GM19099 (cell line): ENCODE measurements at regions not wholly inside any gene's neighbourhood (a gene's known extent, or its start where the extent isn't known, plus 50 kb on each side); places are given as distances from the start of the nearest gene placed in this dataset.

ENCODE experiments used
- POLR2A ChIP-seq: IDR thresholded peaks from 3 replicates; pipeline ENCODE4 v1.6.1; 2011; ENCODE audit warnings: low read depth; ENCODE audit not compliant: insufficient read length; ENCODE audit errors: extremely low read depth

GRCh38 chr6:11414176-11414963 lies 123.2 kb upstream of the TMEM170B start:
- no peak for TF ChIP-seq POLR2A

GRCh38 chr6:11413728-11414127 lies 123.8 kb upstream of the TMEM170B start:
- no peak for TF ChIP-seq POLR2A

DNA sequence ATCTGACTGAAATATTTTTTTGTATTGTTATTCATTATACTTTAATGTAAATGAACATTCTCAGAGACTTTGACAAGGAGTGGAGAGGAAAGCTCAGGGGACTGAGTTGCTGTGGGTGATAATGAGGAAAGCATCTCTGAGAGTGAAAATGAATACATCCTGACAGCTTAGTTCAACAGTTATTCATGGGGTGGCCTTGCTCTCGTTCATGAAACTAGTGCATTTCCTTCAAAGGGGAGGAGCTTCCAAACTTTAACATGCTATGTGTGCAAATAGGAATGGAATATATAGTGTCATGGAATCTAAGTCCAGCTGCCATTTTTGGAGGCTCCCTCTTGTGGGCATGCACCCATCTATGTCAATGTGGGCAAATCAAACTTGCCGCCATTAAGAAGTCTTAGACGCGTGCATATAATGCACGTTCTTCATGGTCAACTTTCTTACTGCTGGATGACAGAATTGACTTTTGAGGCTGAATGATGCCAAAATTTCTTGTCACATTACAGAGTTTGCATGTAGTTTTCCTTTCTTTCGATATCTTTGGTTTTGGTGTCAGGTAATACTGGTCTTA lies 124.3 kb upstream of the TMEM170B start:
- TF ChIP-seq POLR2A = no peak

DNA sequence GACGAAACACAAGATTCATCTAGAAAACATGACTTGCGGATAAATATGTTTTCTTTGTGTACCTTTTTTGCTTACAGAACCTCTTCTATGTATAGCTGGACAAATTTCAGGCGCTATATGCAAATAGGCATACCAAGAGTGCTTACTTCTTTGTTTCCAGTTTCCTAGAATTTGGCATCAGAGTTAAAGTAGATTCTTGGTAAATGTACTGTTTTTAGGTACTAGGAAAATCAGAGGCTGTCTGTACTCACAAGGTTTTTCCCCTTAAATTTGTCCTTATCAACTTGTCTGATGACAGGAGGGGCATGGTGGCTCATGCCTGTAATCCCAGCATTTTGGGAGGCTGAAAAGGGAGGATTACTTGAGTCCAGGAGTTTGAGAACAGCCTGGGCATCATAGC lies 124.9 kb upstream of the TMEM170B start:
- TF ChIP-seq POLR2A = no peak

DNA sequence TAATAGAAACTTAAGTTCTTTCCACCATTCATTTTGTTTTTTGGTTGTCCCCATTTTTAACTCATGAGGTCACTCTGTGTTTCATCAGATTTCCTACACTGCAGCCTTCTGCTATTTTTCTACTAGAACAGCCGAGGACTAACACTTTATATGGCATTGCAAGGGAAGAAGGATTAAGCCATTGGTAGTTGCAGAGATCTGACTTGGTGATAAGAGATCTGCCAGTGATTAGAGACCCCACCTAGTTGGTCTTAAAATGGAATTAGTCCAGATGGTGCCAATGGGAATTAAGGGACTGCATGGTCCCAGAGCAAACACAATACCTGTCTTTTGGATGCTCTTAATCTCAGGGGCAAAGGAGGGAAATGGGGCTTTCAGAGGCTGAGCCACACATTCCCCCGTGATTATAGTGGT lies 125.5 kb upstream of the TMEM170B start:
- no peak for TF ChIP-seq POLR2A

GRCh38 chr6:11411593-11411992 lies 126.0 kb upstream of the TMEM170B start:
- no peak for TF ChIP-seq POLR2A

DNA sequence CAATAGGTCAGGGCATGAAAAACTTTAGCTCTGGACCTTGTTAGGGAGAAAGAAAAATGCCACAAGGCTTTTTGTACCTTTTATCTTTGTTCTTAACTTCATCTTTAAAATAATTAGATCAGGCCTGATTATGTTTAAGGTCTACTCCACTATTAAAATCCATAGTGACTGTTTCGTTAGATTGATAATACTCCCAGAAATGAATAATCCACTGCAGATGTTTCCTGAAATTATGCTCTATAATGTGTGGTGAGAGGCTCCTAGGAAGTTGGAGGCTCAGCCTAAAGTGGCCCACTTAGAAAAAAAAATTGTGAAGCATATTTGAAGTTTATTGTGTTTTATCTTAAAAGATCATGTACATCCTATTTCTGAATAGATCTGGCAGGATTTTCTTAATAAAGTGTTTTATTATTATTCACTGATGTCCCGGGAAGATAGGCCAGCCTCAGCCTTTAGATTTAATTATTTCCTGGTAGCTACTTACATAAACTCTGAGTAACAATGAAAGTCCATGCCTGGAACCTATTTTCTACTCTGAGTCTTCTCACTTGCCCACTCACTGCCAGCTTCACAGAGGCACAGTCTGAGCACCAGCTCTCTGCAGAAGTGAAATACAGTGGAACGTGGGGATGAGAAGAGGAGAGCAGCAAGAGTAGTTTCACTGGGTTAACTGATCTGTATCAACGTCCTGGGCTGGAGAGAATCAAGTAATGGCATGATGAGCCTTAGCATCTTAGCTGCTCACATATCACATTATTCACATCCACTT lies 126.8 kb upstream of the TMEM170B start:
- TF ChIP-seq POLR2A = no peak

DNA sequence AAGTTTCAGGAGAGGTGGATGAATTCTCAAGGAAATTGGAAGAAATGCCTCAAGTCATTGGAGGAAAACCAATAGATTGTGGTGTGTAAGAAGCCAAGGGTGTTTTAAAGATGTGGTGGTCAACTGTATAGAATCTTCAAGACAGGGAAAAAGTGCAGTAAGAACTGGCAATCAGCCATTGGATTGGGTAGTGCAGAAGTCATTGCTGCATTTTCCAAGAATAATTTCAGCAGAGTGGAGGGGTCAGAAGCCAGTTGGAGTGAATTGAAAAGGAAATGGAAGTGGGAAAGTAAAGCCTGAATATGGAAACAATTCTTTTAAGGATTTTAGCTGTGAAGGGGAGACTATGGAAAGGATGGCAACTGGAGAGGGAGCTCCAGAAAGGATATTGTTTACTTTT lies 128.2 kb upstream of the TMEM170B start:
- no peak for TF ChIP-seq POLR2A

- TF ChIP-seq POLR2A = no peak
Observed at GRCh38 chr6:11407414-11407813, 130.1 kb upstream of the TMEM170B start.

DNA sequence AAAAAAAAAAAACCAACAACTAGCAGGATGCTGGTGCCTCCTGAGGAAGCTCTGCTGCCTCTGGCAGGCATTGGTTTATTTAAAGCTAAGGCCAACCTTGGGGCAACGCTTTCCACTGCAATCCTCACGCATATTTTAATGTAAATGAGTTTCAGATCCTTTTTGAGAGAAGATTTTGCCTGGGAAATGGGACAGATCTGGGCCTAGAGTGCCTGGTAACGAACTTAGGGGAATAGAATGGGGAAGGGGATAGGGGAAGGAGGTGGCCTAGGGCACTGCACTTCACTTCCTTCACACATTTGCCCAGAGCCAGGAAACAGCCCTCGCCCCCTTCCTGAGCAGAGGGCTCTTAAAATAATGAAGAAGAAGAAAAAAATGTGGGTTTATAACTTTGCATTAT lies 132.7 kb upstream of the TMEM170B start:
- peak; percentile 29 for TF ChIP-seq POLR2A

DNA sequence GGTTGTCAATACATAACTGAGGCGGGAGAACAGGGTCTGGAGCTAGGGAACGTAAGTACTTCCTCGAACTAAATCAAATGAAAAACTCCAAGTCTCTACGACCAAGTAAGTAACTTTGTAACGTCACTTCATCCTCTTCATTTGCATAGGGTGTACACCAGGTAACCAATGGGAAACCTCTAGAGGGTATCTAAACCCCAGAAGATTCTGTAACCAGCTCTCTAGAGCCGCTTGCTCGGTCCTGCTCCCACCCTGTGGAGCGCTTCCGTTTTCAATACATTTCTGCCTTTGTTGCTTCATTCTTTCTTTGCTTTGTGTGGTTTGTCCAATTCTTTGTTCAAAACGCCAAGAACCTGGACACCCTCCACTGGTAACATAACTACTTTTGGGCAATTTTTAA lies 133.5 kb upstream of the TMEM170B start:
- TF ChIP-seq POLR2A = peak; percentile 64

- TF ChIP-seq POLR2A = no peak
Observed at GRCh38 chr6:11403035-11403601, 134.4 kb upstream of the TMEM170B start.

DNA sequence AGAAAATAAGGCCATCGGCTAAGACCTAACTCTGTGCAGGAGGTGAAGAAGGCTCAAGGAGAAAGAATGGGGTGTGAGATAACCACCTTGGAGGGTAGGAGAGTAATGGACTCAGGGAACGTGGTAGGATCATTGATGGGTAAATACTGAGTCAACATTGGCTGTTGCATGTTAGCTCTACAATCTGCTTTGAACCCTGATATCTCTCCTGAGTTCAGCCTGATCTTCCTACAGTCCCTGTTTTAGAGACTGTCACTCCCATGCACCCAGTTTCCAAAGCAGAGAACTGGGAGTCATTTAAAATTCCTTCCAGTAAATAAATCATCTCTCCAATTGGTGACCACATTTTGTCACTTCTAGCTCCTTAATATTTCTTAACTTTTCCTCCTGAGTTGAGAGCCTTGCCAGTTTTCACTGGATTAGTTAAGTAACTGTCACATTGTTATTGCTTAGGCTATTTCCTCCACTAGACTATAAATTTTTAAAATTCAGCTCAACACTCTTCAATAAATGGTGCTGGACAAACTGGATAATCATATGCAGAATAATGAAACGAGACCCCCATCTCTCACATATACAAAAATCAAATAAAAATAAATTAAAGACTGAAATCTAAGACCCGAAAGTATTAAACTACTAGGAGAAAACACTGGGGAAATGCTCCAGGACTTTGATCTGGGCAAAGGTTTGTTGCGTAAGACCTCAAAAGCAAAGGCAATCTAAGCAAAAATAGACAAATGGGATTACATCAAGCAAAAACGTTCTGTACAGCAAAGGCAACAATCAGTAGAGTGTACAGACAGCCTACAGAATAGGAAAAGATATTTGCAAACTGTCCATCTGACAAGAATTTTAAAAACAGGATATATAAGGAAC lies 138.9 kb upstream of the TMEM170B start:
- TF ChIP-seq POLR2A = no peak

GRCh38 chr6:11397622-11398450 lies 139.7 kb upstream of the TMEM170B start:
- no peak for TF ChIP-seq POLR2A

DNA sequence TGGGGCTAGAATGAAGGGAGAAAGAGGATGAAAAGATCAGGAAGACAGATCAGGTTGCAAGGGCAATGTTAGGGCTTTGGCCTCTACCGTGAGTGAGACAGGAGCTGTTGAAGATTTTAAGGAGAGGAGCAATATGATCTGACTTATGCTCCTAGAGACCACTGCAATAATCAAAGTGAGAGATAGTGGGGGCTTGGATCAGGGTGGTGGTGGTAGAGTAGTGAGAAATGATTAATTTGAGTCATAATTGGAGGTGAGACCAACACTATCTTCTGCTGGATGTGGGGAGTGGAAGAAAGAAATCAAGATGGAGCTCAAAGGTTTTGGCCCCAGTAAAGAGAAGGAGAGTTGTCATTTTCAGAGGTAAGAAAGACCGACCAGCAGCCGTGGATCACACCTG lies 140.7 kb upstream of the TMEM170B start:
- TF ChIP-seq POLR2A = no peak
